HepG2 (cell line): ENCODE measurements at regions not wholly inside any gene's neighbourhood (a gene's known extent, or its start where the extent isn't known, plus 50 kb on each side); places are given as distances from the start of the nearest gene placed in this dataset.

Experiments used
- ATAC-seq: fragments of 200-7000 bp; cut with Tn5 transposase; 3 replicates; pipeline ENCODE4 v1.9.1; 2020; ENCODE audit warnings: mild to moderate bottlenecking, moderate library complexity
- BruUV-seq: library from RNA; stranded (reverse); fragments of 400-500 nt; replicated peaks from 2 replicates; lab custom pipeline; 2021; lab: Mats Ljungman, UMichigan
- CTCF ChIA-PET: fragments of 300-600 bp; formaldehyde crosslinking; extraction: SDS; loops from one replicate; lab custom pipeline; 2021; ENCODE audit warnings: low total read pairs, inconsistent platforms, low intra/inter-chr PET ratio; lab: Yijun Ruan, JAX
- POLR2A ChIA-PET: fragments of 350-600 bp; sonication (Branson Sonifier 250); formaldehyde crosslinking; loops from one replicate; lab custom pipeline; 2020; ENCODE audit warnings: antibody characterized with exemption, inconsistent platforms; lab: Yijun Ruan, JAX
- DNase-seq: peaks from one replicate; pipeline ENCODE4 v3.0.0-alpha.2; 2015; ENCODE audit warnings: low spot score
- FAIRE-seq: peaks from 3 replicates; lab custom pipeline; 2011; peaks lifted over from hg19 to GRCh38; lab: Jason Lieb, UNC
- H2AFZ ChIP-seq: one replicate; pipeline ENCODE4 v1.6.1; 2011; ENCODE audit warnings: low read length, inconsistent platforms
- H3K27ac ChIP-seq: fragments of 300-600 bp; 3 replicates; pipeline ENCODE4 v1.8.0; 2011; ENCODE audit warnings: mixed run types, mild to moderate bottlenecking, mixed read lengths, low read length, inconsistent platforms; ENCODE audit not compliant: insufficient read depth; ENCODE audit errors: extremely low read length
- H3K27me3 ChIP-seq, 2 experiments: fragments of 200-600 bp in 1 of 2; 2 replicates in 1 of 2; 3 replicates in 1 of 2; pipeline versions ENCODE4 v1.6.0 to v1.8.0; 2011; ENCODE audit warnings: low read length in 2 of 2, mild to moderate bottlenecking in 2 of 2, moderate library complexity in 2 of 2, inconsistent platforms in 1 of 2; ENCODE audit not compliant: insufficient read depth in 2 of 2, control insufficient read depth in 1 of 2
- H3K36me3 ChIP-seq, 2 experiments: fragments of 200-600 bp in 1 of 2; replicated peaks in 1 of 2; 2 replicates in 1 of 2; 3 replicates in 1 of 2; pipeline versions ENCODE4 v1.5.1 to v1.8.0; 2011; ENCODE audit warnings: low read length in 2 of 2, inconsistent platforms in 1 of 2; ENCODE audit not compliant: insufficient read depth in 2 of 2, control insufficient read depth in 1 of 2
- H3K4me1 ChIP-seq: 2 replicates; pipeline ENCODE4 v1.5.1; 2012; ENCODE audit warnings: low read length, inconsistent platforms; ENCODE audit not compliant: insufficient read depth
- H3K4me2 ChIP-seq: 2 replicates; pipeline ENCODE4 v1.6.0; 2011; ENCODE audit warnings: low read depth, low read length, inconsistent platforms
- H3K4me3 ChIP-seq, 3 experiments: fragments of 200-600 bp in 1 of 3; sonication (generic), shearing (Covaris generic) in 1 of 3; replicated peaks in 1 of 3; 2 replicates each; pipeline ENCODE4 v1.5.1; 2011 to 2016; ENCODE audit warnings: low read length in 3 of 3, inconsistent platforms in 2 of 3, low read depth in 2 of 3, mild to moderate bottlenecking in 2 of 3, control low read depth in 1 of 3, mixed read lengths in 1 of 3; ENCODE audit not compliant: insufficient read depth in 1 of 3
- H3K79me2 ChIP-seq: one replicate; pipeline ENCODE4 v1.6.1; 2011; ENCODE audit warnings: low read length, inconsistent platforms; ENCODE audit not compliant: insufficient read depth
- H3K9ac ChIP-seq: 2 replicates; pipeline ENCODE4 v1.6.0; 2011; ENCODE audit warnings: mild to moderate bottlenecking, low read depth, low read length, inconsistent platforms; ENCODE audit not compliant: insufficient read depth
- H3K9me3 ChIP-seq: 2 replicates; pipeline ENCODE4 v1.5.1; 2012; ENCODE audit warnings: mild to moderate bottlenecking, low read length
- H4K20me1 ChIP-seq: 2 replicates; pipeline ENCODE4 v1.6.0; 2011; ENCODE audit warnings: inconsistent platforms, mild to moderate bottlenecking, low read length, moderate library complexity; ENCODE audit not compliant: insufficient read depth
- AGO1 ChIP-seq: fragments of 200-400 bp; formaldehyde crosslinking; IDR thresholded peaks from 2 replicates; pipeline ENCODE4 v1.6.1; 2017; ENCODE audit warnings: mild to moderate bottlenecking, low read depth, low read length, moderate library complexity; ENCODE audit not compliant: poor library complexity, severe bottlenecking
- ETS1 ChIP-seq: sonication (generic); formaldehyde crosslinking; IDR thresholded peaks from 2 replicates; pipeline ENCODE4 v1.4.0; 2020; ENCODE audit warnings: missing genetic modification reagents
- KLF12 ChIP-seq: sonication (generic); formaldehyde crosslinking; IDR thresholded peaks from 2 replicates; pipeline ENCODE4 v1.4.0; 2020; ENCODE audit warnings: missing genetic modification reagents, borderline replicate concordance
- KLF16 ChIP-seq, 2 experiments: sonication (generic) in 1 of 2; formaldehyde crosslinking in 1 of 2; IDR thresholded peaks; 2 replicates each; pipeline versions ENCODE4 v1.6.1 to v1.8.0; 2016 to 2023; ENCODE audit warnings: missing genetic modification reagents in 2 of 2, missing compliant biosample characterization in 1 of 2
- MED13 ChIP-seq: sonication (generic); formaldehyde crosslinking; IDR thresholded peaks from 2 replicates; pipeline ENCODE4 v1.5.0; 2020; ENCODE audit warnings: missing genetic modification reagents
- SMARCE1 ChIP-seq: fragments of 450-650 bp; IDR thresholded peaks from 2 replicates; pipeline ENCODE4 v1.6.1; 2017; ENCODE audit warnings: borderline replicate concordance
- ZNF512B ChIP-seq: sonication (generic); formaldehyde crosslinking; IDR thresholded peaks from 2 replicates; pipeline ENCODE4 v1.5.1; 2020; ENCODE audit warnings: missing genetic modification reagents, mild to moderate bottlenecking, borderline replicate concordance
- ZNF746 ChIP-seq: sonication (generic); formaldehyde crosslinking; IDR thresholded peaks from 2 replicates; pipeline ENCODE4 v1.8.0; 2022; ENCODE audit warnings: mild to moderate bottlenecking, missing genetic modification reagents
- in situ Hi-C: cut with HindIII; loops from 2 replicates; pipeline ENCODE4 v1.10.0; 2017; ENCODE audit warnings: low pct_unique_long_range_greater_than_20kb; ENCODE audit not compliant: extremely low pct_ligation_motif_present
- intact Hi-C: fragments of 100-400 bp; cut with micrococcal nuclease; formaldehyde crosslinking; loops from one replicate; pipeline ENCODE4 v1.10.0; 2022; ENCODE audit not compliant: unreplicated experiment

- FAIRE-seq, result no peak
- intact Hi-C loops, result no loop called here
- H3K9ac ChIP-seq, result no peak overlapping the region
- H3K4me3 ChIP-seq, result no peak overlapping the region
- H3K9me3 ChIP-seq, result no peaks in the 10 kb centered on the region
- H3K36me3 ChIP-seq, result no peaks in the 10 kb centered on the region
- DNase-seq, result no peak
- POLR2A ChIA-PET, result no interaction called here
- no peak overlapping the region for H3K4me2 ChIP-seq
- no peak for ATAC-seq
- no peak overlapping the region for H2AFZ ChIP-seq
- no peaks in the 10 kb centered on the region for H4K20me1 ChIP-seq
- in situ Hi-C loops, result no loop called here
- no peaks in the 10 kb centered on the region for H3K27me3 ChIP-seq
- no peak overlapping the region for H3K27ac ChIP-seq
- BruUV-seq, result no TSS peak
- H3K4me1 ChIP-seq, result no peaks in the 10 kb centered on the region
- CTCF ChIA-PET, result no interaction called here
- H3K79me2 ChIP-seq, result no peaks in the 10 kb centered on the region
- TF ChIP-seq SMARCE1 (no peak), KLF12 (CRISPR knock-in tag) (no peak), AGO1 (no peak), MED13 (CRISPR knock-in tag) (no peak), KLF16 (CRISPR knock-in tag; IDR thresholded peaks at IDR 0.05) (no peak), ZNF512B (CRISPR knock-in tag) (no peak), ZNF746 (CRISPR knock-in tag) (no peak), ETS1 (CRISPR knock-in tag) (no peak)
Measured at GRCh38 chr15:20361091-20361490, 180.5 kb downstream of the GOLGA6L6 start.
